Caco-2 (cell line): ENCODE measurements at regions not wholly inside any gene's neighbourhood (a gene's known extent, or its start where the extent isn't known, plus 50 kb on each side); places are given as distances from the start of the nearest gene placed in this dataset.

Experiments used
- BruUV-seq: library from RNA; stranded (reverse); fragments of 400-500 nt; replicated peaks from 2 replicates; lab custom pipeline; 2021; lab: Mats Ljungman, UMichigan
- CTCF ChIA-PET: fragments of 300-600 bp; sonication (Branson Sonifier 250); formaldehyde crosslinking; loops from one replicate; lab custom pipeline; 2022; ENCODE audit warnings: antibody characterized with exemption; lab: Charles Lee
- POLR2A ChIA-PET: fragments of 300-600 bp; sonication (Branson Sonifier 250); formaldehyde crosslinking; loops from one replicate; lab custom pipeline; 2022; ENCODE audit warnings: antibody characterized with exemption; lab: Charles Lee
- DNase-seq, 2 experiments: peaks; one replicate each; pipeline versions ENCODE4 v3.0.0 to v3.0.0-alpha.2; 2020 to 2022
- H3K27me3 ChIP-seq: replicated peaks from 2 replicates; pipeline ENCODE4 v1.6.0; 2011; ENCODE audit warnings: low read length; ENCODE audit not compliant: control insufficient read depth, insufficient read depth
- H3K36me3 ChIP-seq: 2 replicates; pipeline ENCODE4 v1.5.1; 2011; ENCODE audit warnings: low read length; ENCODE audit not compliant: control insufficient read depth, insufficient read depth
- H3K4me1 ChIP-seq: fragments of 250-450 bp; sonication (Bioruptor Pico); 2 replicates; pipeline ENCODE4 v1.5.1; 2020; ENCODE audit warnings: mild to moderate bottlenecking
- H3K4me3 ChIP-seq: 2 replicates; pipeline ENCODE4 v1.5.1; 2011; ENCODE audit warnings: low read depth, mild to moderate bottlenecking, control low read depth, low read length
- H3K9me3 ChIP-seq: fragments of 250-450 bp; sonication (Bioruptor Pico); 2 replicates; pipeline ENCODE4 v1.5.1; 2020; ENCODE audit warnings: mild to moderate bottlenecking, moderate library complexity
- H3K27ac Mint-ChIP-seq: one replicate; pipeline ENCODE4 v1.8.0; 2022; ENCODE audit warnings: mixed read lengths; ENCODE audit not compliant: unreplicated experiment
- H3K27me3 Mint-ChIP-seq: one replicate; pipeline ENCODE4 v1.8.0; 2022; ENCODE audit warnings: mixed read lengths; ENCODE audit not compliant: insufficient read depth, unreplicated experiment
- H3K36me3 Mint-ChIP-seq: one replicate; pipeline ENCODE4 v1.8.0; 2022; ENCODE audit warnings: mild to moderate bottlenecking, mixed read lengths; ENCODE audit not compliant: insufficient read depth, unreplicated experiment
- H3K4me1 Mint-ChIP-seq: one replicate; pipeline ENCODE4 v1.8.0; 2022; ENCODE audit warnings: low read depth, mixed read lengths; ENCODE audit not compliant: unreplicated experiment
- H3K4me3 Mint-ChIP-seq: one replicate; pipeline ENCODE4 v1.8.0; 2022; ENCODE audit warnings: mild to moderate bottlenecking, moderate library complexity, mixed read lengths; ENCODE audit not compliant: unreplicated experiment
- H3K9me3 Mint-ChIP-seq: one replicate; pipeline ENCODE4 v1.8.0; 2022; ENCODE audit warnings: mixed read lengths; ENCODE audit not compliant: unreplicated experiment
- intact Hi-C: fragments of 100-400 bp; cut with micrococcal nuclease; formaldehyde crosslinking; loops from one replicate; pipeline ENCODE4 v1.10.0; 2022; ENCODE audit not compliant: unreplicated experiment
- TF ChIP-seq, protein P1 (sequence below), 2 experiments: fragments of 200-600 bp in 1 of 2; IDR thresholded peaks; 1 replicate in 1 of 2; 2 replicates in 1 of 2; pipeline versions ENCODE4 v1.5.1 to v1.8.0; 2011 to 2022; ENCODE audit warnings: antibody characterized with exemption in 1 of 2, control low read depth in 1 of 2, inconsistent platforms in 1 of 2, low read depth in 1 of 2, low read length in 1 of 2, mild to moderate bottlenecking in 1 of 2, moderate library complexity in 1 of 2; ENCODE audit not compliant: insufficient read depth in 1 of 2, severe bottlenecking in 1 of 2, unreplicated experiment in 1 of 2

DNA sequence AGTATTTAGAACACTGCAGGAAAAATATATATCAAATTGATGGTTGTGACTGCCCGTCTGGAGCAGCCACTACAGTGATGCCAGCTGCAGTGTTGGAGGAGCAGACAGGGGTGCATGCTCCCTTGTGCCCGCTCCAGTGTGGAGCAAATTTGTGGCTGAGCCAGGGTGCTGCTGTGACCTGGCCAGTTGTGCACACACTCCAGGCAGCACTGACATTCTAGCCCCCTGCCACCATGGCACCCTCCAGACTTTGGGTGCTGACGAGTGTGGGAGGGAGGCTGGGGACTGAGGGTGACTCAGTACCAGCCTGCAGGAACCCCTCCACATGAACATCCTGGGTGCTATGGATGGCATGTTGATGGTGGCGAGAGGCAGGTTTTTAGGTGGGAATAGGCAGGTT is 160.0 kb upstream of the PCDH15 start:
- no peak overlapping the region for H3K27ac Mint-ChIP-seq
- TF ChIP-seq, protein P1, sequence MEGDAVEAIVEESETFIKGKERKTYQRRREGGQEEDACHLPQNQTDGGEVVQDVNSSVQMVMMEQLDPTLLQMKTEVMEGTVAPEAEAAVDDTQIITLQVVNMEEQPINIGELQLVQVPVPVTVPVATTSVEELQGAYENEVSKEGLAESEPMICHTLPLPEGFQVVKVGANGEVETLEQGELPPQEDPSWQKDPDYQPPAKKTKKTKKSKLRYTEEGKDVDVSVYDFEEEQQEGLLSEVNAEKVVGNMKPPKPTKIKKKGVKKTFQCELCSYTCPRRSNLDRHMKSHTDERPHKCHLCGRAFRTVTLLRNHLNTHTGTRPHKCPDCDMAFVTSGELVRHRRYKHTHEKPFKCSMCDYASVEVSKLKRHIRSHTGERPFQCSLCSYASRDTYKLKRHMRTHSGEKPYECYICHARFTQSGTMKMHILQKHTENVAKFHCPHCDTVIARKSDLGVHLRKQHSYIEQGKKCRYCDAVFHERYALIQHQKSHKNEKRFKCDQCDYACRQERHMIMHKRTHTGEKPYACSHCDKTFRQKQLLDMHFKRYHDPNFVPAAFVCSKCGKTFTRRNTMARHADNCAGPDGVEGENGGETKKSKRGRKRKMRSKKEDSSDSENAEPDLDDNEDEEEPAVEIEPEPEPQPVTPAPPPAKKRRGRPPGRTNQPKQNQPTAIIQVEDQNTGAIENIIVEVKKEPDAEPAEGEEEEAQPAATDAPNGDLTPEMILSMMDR (IDR thresholded peaks at IDR 0.05; ENCODE audit: insufficient read depth in 1 of 2, low read depth in 1 of 2, low read length in 1 of 2, severe bottlenecking in 1 of 2, unreplicated experiment in 1 of 2) = no peak
- Histone ChIP-seq H3K9me3 (no peaks in the 10 kb centered on the region), H3K27me3 (no peaks in the 10 kb centered on the region), H3K36me3 (no peaks in the 10 kb centered on the region), H3K4me1 (no peaks in the 10 kb centered on the region), H3K4me3 (no peak overlapping the region)
- DNase-seq = no peak
- no peak overlapping the region for H3K4me3 Mint-ChIP-seq
- H3K9me3 Mint-ChIP-seq = no peaks in the 10 kb centered on the region
- no TSS peak for BruUV-seq
- POLR2A ChIA-PET = no interaction called here
- CTCF ChIA-PET = no interaction called here
- H3K4me1 Mint-ChIP-seq = no peaks in the 10 kb centered on the region
- intact Hi-C loops = no loop called here
- no peaks in the 10 kb centered on the region for H3K36me3 Mint-ChIP-seq
- H3K27me3 Mint-ChIP-seq = no peaks in the 10 kb centered on the region

GRCh38 chr10:54958844-54959243 is 157.8 kb upstream of the PCDH15 start:
- intact Hi-C loops = no loop called here
- TF ChIP-seq, protein P1 (IDR thresholded peaks at IDR 0.05; ENCODE audit: insufficient read depth in 1 of 2, low read depth in 1 of 2, low read length in 1 of 2, severe bottlenecking in 1 of 2, unreplicated experiment in 1 of 2) = no peak
- Histone ChIP-seq H3K36me3 (no peaks in the 10 kb centered on the region), H3K9me3 (no peaks in the 10 kb centered on the region), H3K4me1 (no peaks in the 10 kb centered on the region), H3K4me3 (no peak overlapping the region), H3K27me3 (no peaks in the 10 kb centered on the region)
- Mint-ChIP-seq H3K36me3 (no peaks in the 10 kb centered on the region), H3K27me3 (no peaks in the 10 kb centered on the region), H3K4me3 (no peak overlapping the region), H3K9me3 (no peaks in the 10 kb centered on the region), H3K4me1 (no peaks in the 10 kb centered on the region), H3K27ac (no peak overlapping the region)
- DNase-seq = no peak
- CTCF ChIA-PET = no interaction called here
- POLR2A ChIA-PET = no interaction called here
- no TSS peak for BruUV-seq

DNA sequence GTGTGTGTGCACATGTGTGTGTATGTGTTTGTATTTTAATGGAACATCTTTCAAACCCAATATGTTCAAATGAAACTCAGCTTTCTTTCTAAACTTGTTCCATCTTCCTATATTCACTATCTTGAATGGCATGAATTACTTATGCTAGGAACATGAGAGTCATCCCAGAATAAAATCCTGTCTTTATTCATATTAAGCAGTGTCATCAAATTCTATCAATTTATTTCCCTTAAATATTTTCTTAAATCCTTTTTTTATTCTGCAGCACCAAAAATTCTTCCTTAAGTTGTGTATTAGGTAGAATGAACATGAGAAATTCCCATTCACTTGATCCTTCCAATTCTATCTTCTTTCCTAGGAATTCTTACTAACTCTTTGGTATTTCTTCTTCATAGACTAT is 146.6 kb upstream of the PCDH15 start:
- Mint-ChIP-seq H3K36me3 (no peaks in the 10 kb centered on the region), H3K27ac (no peak overlapping the region), H3K9me3 (no peaks in the 10 kb centered on the region), H3K4me3 (no peak overlapping the region), H3K4me1 (no peaks in the 10 kb centered on the region), H3K27me3 (peaks cover 2% of the 10 kb centered on the region)
- CTCF ChIA-PET = no interaction called here
- H3K4me1 ChIP-seq = no peaks in the 10 kb centered on the region
- H3K27me3 ChIP-seq = no peaks in the 10 kb centered on the region
- no TSS peak for BruUV-seq
- TF ChIP-seq, protein P1 (IDR thresholded peaks at IDR 0.05; ENCODE audit: insufficient read depth in 1 of 2, low read depth in 1 of 2, low read length in 1 of 2, severe bottlenecking in 1 of 2, unreplicated experiment in 1 of 2) = no peak
- DNase-seq = no peak
- no peaks in the 10 kb centered on the region for H3K36me3 ChIP-seq
- POLR2A ChIA-PET = no interaction called here
- H3K9me3 ChIP-seq = no peaks in the 10 kb centered on the region
- intact Hi-C loops = no loop called here
- no peak overlapping the region for H3K4me3 ChIP-seq
